ENCODE measurements at regions not wholly inside any gene's neighbourhood (a gene's known extent, or its start where the extent isn't known, plus 50 kb on each side); places are given as distances from the start of the nearest gene placed in this dataset.

- 97% methylated on average over 7 of the region's 9 CpGs for WGBS (ENCODE audit: insufficient coverage)
- no peak for DNase-seq
- no peak overlapping the region for H3K9ac ChIP-seq (ENCODE audit: insufficient read depth, low read length, poor library complexity, severe bottlenecking)
- intact Hi-C loops (cut with micrococcal nuclease) = no loop called here
- no peak overlapping the region for H3K4me2 ChIP-seq (replicated peaks; ENCODE audit: extremely low read depth, low read length, poor library complexity, severe bottlenecking)
- no peaks in the 10 kb centered on the region for H3K27me3 ChIP-seq (ENCODE audit: control insufficient read depth in 2 of 2, insufficient read depth in 2 of 2, low read length in 2 of 2)
- H3K4me1 Mint-ChIP-seq = no peaks in the 10 kb centered on the region
- no peaks in the 10 kb centered on the region for H3K79me2 ChIP-seq (ENCODE audit: insufficient read depth, low read length)
- no peak overlapping the region for H3K4me3 Mint-ChIP-seq
- H3K9me3 ChIP-seq (replicated peaks in 1 of 2; ENCODE audit: control insufficient read depth in 1 of 2, insufficient read depth in 1 of 2, low read length in 2 of 2) = no peaks in the 10 kb centered on the region
- no peak overlapping the region for H3K27ac ChIP-seq (ENCODE audit: low read depth in 1 of 2, low read length in 2 of 2)
- H4K20me1 ChIP-seq (ENCODE audit: insufficient read depth, low read length) = no peaks in the 10 kb centered on the region
- no peak overlapping the region for H3K27ac Mint-ChIP-seq
- no peaks in the 10 kb centered on the region for H3K4me1 ChIP-seq (ENCODE audit: control insufficient read depth in 1 of 2, insufficient read depth in 2 of 2, low read length in 2 of 2)
- H3K27me3 Mint-ChIP-seq (ENCODE audit: low read depth in 3 of 3) = no peaks in the 10 kb centered on the region
- peaks cover 0 to 4% (median 0%) of the 10 kb centered on the region in 7 donors for H3K9me3 Mint-ChIP-seq
- TF ChIP-seq CTCF (IDR thresholded peaks at IDR 0.05) = no peak
- H3K36me3 Mint-ChIP-seq = no peaks in the 10 kb centered on the region
- H3K4me3 ChIP-seq (replicated peaks in 1 of 3; ENCODE audit: low read depth in 2 of 3, low read length in 3 of 3) = no peak overlapping the region
- no peak overlapping the region for H2AFZ ChIP-seq (ENCODE audit: insufficient read depth, low read depth, low read length, poor library complexity, severe bottlenecking)
- H3K36me3 ChIP-seq (replicated peaks in 1 of 2; ENCODE audit: control insufficient read depth in 1 of 2, insufficient read depth in 2 of 2, low read length in 2 of 2) = no peaks in the 10 kb centered on the region
Observed at GRCh38 chr21:28541371-28542112, 451.1 kb downstream of the LTN1 start.

- Histone ChIP-seq H3K9ac (ENCODE audit: insufficient read depth, low read length, poor library complexity, severe bottlenecking) (no peak overlapping the region), H3K79me2 (ENCODE audit: insufficient read depth, low read length) (no peaks in the 10 kb centered on the region), H3K27ac (ENCODE audit: low read depth in 1 of 2, low read length in 2 of 2) (no peak overlapping the region), H3K4me3 (replicated peaks in 1 of 3; ENCODE audit: low read depth in 2 of 3, low read length in 3 of 3) (no peak overlapping the region), H3K4me2 (replicated peaks; ENCODE audit: extremely low read depth, low read length, poor library complexity, severe bottlenecking) (no peak overlapping the region), H2AFZ (ENCODE audit: insufficient read depth, low read depth, low read length, poor library complexity, severe bottlenecking) (no peak overlapping the region), H4K20me1 (ENCODE audit: insufficient read depth, low read length) (no peaks in the 10 kb centered on the region), H3K27me3 (ENCODE audit: control insufficient read depth in 2 of 2, insufficient read depth in 2 of 2, low read length in 2 of 2) (no peaks in the 10 kb centered on the region), H3K36me3 (replicated peaks in 1 of 2; ENCODE audit: control insufficient read depth in 1 of 2, insufficient read depth in 2 of 2, low read length in 2 of 2) (no peaks in the 10 kb centered on the region), H3K9me3 (replicated peaks in 1 of 2; ENCODE audit: control insufficient read depth in 1 of 2, insufficient read depth in 1 of 2, low read length in 2 of 2) (no peaks in the 10 kb centered on the region), H3K4me1 (ENCODE audit: control insufficient read depth in 1 of 2, insufficient read depth in 2 of 2, low read length in 2 of 2) (no peaks in the 10 kb centered on the region)
- no peak for DNase-seq
- H3K27ac Mint-ChIP-seq = no peak overlapping the region
- no peaks in the 10 kb centered on the region for H3K4me1 Mint-ChIP-seq
- no peak overlapping the region for H3K4me3 Mint-ChIP-seq
- peaks cover 0 to 1% (median 0%) of the 10 kb centered on the region in 7 donors for H3K9me3 Mint-ChIP-seq
- intact Hi-C loops (cut with micrococcal nuclease) = no loop called here
- no peaks in the 10 kb centered on the region for H3K27me3 Mint-ChIP-seq (ENCODE audit: low read depth in 3 of 3)
- H3K36me3 Mint-ChIP-seq = no peaks in the 10 kb centered on the region
- WGBS (ENCODE audit: insufficient coverage) = no CpG with 5 or more reads among the region's 1 CpG
- TF ChIP-seq CTCF (IDR thresholded peaks at IDR 0.05) = no peak
Observed at GRCh38 chr21:28540514-28540913, 452.2 kb downstream of the LTN1 start.
